H9 (cell line): ENCODE measurements at regions not wholly inside any gene's neighbourhood (a gene's known extent, or its start where the extent isn't known, plus 50 kb on each side); places are given as distances from the start of the nearest gene placed in this dataset.

ENCODE experiments used
- DNase-seq: peaks from one replicate; pipeline ENCODE4 v3.0.0-alpha.2; 2017
- H2AFZ ChIP-seq: one replicate; pipeline ENCODE4 v1.6.1; 2013; ENCODE audit warnings: mild to moderate bottlenecking, low read length, control low read depth, moderate library complexity
- H2AK5ac ChIP-seq: 2 replicates; pipeline ENCODE4 v1.6.1; 2013; ENCODE audit warnings: low read length, control low read depth, mixed read lengths; ENCODE audit not compliant: insufficient read length
- H2BK120ac ChIP-seq: one replicate; pipeline ENCODE4 v1.6.1; 2013; ENCODE audit warnings: low read depth, mild to moderate bottlenecking, low read length, control low read depth, inconsistent platforms; ENCODE audit not compliant: poor library complexity, severe bottlenecking
- H2BK12ac ChIP-seq: 2 replicates; pipeline ENCODE4 v1.6.1; 2013; ENCODE audit warnings: low read length, control low read depth, mixed read lengths, low read depth; ENCODE audit not compliant: insufficient read length
- H2BK15ac ChIP-seq: 2 replicates; pipeline ENCODE4 v1.6.1; 2013; ENCODE audit warnings: low read depth, low read length, control low read depth
- H2BK20ac ChIP-seq: one replicate; pipeline ENCODE4 v1.6.1; 2013; ENCODE audit warnings: low read depth, mild to moderate bottlenecking, low read length, control low read depth, inconsistent platforms; ENCODE audit not compliant: poor library complexity, severe bottlenecking
- H2BK5ac ChIP-seq: 2 replicates; pipeline ENCODE4 v1.6.1; 2013; ENCODE audit warnings: low read length, control low read depth, mixed read lengths; ENCODE audit not compliant: insufficient read length
- H3K14ac ChIP-seq: 2 replicates; pipeline ENCODE4 v1.6.1; 2013; ENCODE audit warnings: low read length, control low read depth; ENCODE audit not compliant: insufficient read depth
- H3K18ac ChIP-seq: 2 replicates; pipeline ENCODE4 v1.6.1; 2013; ENCODE audit warnings: low read depth, mild to moderate bottlenecking, mixed read lengths, low read length, control low read depth; ENCODE audit not compliant: insufficient read length
- H3K23ac ChIP-seq: 2 replicates; pipeline ENCODE4 v1.6.1; 2013; ENCODE audit warnings: low read length, control low read depth, mixed read lengths, low read depth; ENCODE audit not compliant: insufficient read length
- H3K23me2 ChIP-seq: 2 replicates; pipeline ENCODE4 v1.6.1; 2013; ENCODE audit warnings: low read depth, mild to moderate bottlenecking, mixed read lengths, low read length, control low read depth; ENCODE audit not compliant: insufficient read length, poor library complexity, severe bottlenecking
- H3K27ac ChIP-seq: 2 replicates; pipeline ENCODE4 v1.5.1; 2013; ENCODE audit warnings: low read length, control low read depth, mixed read lengths, low read depth; ENCODE audit not compliant: insufficient read length
- H3K27me3 ChIP-seq: 2 replicates; pipeline ENCODE4 v1.6.1; 2013; ENCODE audit warnings: low read length, control low read depth, inconsistent platforms; ENCODE audit not compliant: insufficient read depth
- H3K4ac ChIP-seq: 2 replicates; pipeline ENCODE4 v1.6.1; 2013; ENCODE audit warnings: low read depth, mild to moderate bottlenecking, control low read depth, inconsistent platforms, low read length, moderate library complexity
- H3K4me1 ChIP-seq: 2 replicates; pipeline ENCODE4 v1.6.1; 2013; ENCODE audit warnings: low read length, control low read depth, inconsistent platforms; ENCODE audit not compliant: insufficient read depth
- H3K4me2 ChIP-seq: 2 replicates; pipeline ENCODE4 v1.6.1; 2013; ENCODE audit warnings: low read length, control low read depth, mixed read lengths; ENCODE audit not compliant: insufficient read length, insufficient read depth
- H3K56ac ChIP-seq: 2 replicates; pipeline ENCODE4 v1.6.1; 2013; ENCODE audit warnings: low read depth, mild to moderate bottlenecking, mixed read lengths, low read length, control low read depth; ENCODE audit not compliant: insufficient read length
- H3K79me1 ChIP-seq: 2 replicates; pipeline ENCODE4 v1.6.1; 2013; ENCODE audit warnings: low read depth, mild to moderate bottlenecking, moderate library complexity, low read length, control low read depth, inconsistent platforms; ENCODE audit not compliant: insufficient read depth, poor library complexity, severe bottlenecking
- H3K79me2 ChIP-seq: 2 replicates; pipeline ENCODE4 v1.6.1; 2013; ENCODE audit warnings: low read length, control low read depth, inconsistent platforms; ENCODE audit not compliant: insufficient read depth
- H3K9ac ChIP-seq: 2 replicates; pipeline ENCODE4 v1.6.1; 2013; ENCODE audit warnings: low read length, control low read depth, mixed read lengths; ENCODE audit not compliant: insufficient read length; ENCODE audit errors: extremely low read depth
- H3K9me3 ChIP-seq: one replicate; pipeline ENCODE4 v1.6.1; 2013; ENCODE audit warnings: low read depth, low read length, inconsistent platforms; ENCODE audit not compliant: control insufficient read depth
- H3T11ph ChIP-seq: one replicate; pipeline ENCODE4 v1.6.1; 2013; ENCODE audit warnings: mild to moderate bottlenecking, low read length, control low read depth, inconsistent platforms
- H4K20me1 ChIP-seq: one replicate; pipeline ENCODE4 v1.6.1; 2013; ENCODE audit not compliant: control insufficient read depth, insufficient read length, insufficient read depth
- H4K5ac ChIP-seq: 2 replicates; pipeline ENCODE4 v1.6.1; 2013; ENCODE audit warnings: low read depth, mild to moderate bottlenecking, mixed read lengths, low read length, control low read depth; ENCODE audit not compliant: insufficient read length
- H4K8ac ChIP-seq: replicated peaks from 2 replicates; pipeline ENCODE4 v1.6.1; 2013; ENCODE audit warnings: low read length, control low read depth, mixed read lengths, low read depth; ENCODE audit not compliant: insufficient read length
- H4K91ac ChIP-seq: 2 replicates; pipeline ENCODE4 v1.6.1; 2013; ENCODE audit warnings: low read depth, mild to moderate bottlenecking, moderate library complexity, mixed read lengths, low read length, control low read depth; ENCODE audit not compliant: insufficient read length
- H3K27ac Mint-ChIP-seq, 3 experiments: 2 replicates in 2 of 3; 3 replicates in 1 of 3; pipeline ENCODE4 v1.8.0; 2020 to 2021; ENCODE audit warnings: mixed read lengths in 3 of 3, mild to moderate bottlenecking in 1 of 3, moderate library complexity in 1 of 3
- H3K27me3 Mint-ChIP-seq: 2 replicates; pipeline ENCODE4 v1.8.0; 2021; ENCODE audit warnings: low read depth, mild to moderate bottlenecking, moderate library complexity, mixed read lengths
- H3K36me3 Mint-ChIP-seq, 3 experiments: 2 replicates in 2 of 3; 3 replicates in 1 of 3; pipeline ENCODE4 v1.8.0; 2020 to 2021; ENCODE audit warnings: low read depth in 3 of 3, mixed read lengths in 3 of 3; ENCODE audit not compliant: insufficient read depth in 1 of 3
- H3K4me1 Mint-ChIP-seq, 2 experiments: 2 replicates each; pipeline ENCODE4 v1.8.0; 2020; ENCODE audit warnings: mixed read lengths in 2 of 2
- H3K4me3 Mint-ChIP-seq, 2 experiments: 2 replicates in 1 of 2; 3 replicates in 1 of 2; pipeline ENCODE4 v1.8.0; 2020 to 2021; ENCODE audit warnings: mild to moderate bottlenecking in 2 of 2, mixed read lengths in 2 of 2, moderate library complexity in 1 of 2
- H3K9me3 Mint-ChIP-seq, 2 experiments: 2 replicates in 1 of 2; 3 replicates in 1 of 2; pipeline ENCODE4 v1.8.0; 2020; ENCODE audit warnings: mild to moderate bottlenecking in 2 of 2, mixed read lengths in 2 of 2, moderate library complexity in 1 of 2
- CTCF ChIP-seq: fragments of 200-600 bp; sonication (generic); conservative IDR thresholded peaks from 3 replicates; pipeline ENCODE4 v1.8.0; 2021; ENCODE audit warnings: antibody characterized with exemption, mild to moderate bottlenecking
- WGBS: extraction: QIAGEN DNeasy Blood & Tissue Kit; methylation state at CpG from one replicate; pipeline ENCODE4 v1.1.7; 2013; ENCODE audit warnings: missing lambda C conversion rate, low lambda C conversion rate, mixed read lengths; ENCODE audit not compliant: insufficient read length; ENCODE audit errors: extremely low coverage; 5-methylcytosine and 5-hydroxymethylcytosine counted together

DNA sequence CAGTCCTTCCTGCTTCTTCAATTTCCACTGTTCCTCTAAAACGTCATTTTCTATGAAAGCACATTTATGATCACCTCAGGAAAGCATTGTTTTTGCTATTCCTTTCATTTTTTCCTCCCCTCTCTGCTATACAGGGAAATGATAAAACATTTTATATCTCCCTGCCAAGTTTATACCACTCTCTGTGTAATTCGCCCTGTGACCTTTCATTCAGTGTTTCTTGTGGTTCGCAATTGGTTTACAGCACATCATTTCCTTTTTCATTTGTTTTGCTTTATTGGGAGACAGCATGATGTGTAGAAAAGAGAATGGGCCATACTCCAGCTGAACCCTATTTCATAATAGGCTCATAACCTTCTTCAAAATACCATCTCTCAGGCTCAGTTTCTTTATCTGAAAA lies 99.9 kb upstream of the RAPGEF2 start:
- Histone ChIP-seq H3K79me1 (no peaks in the 10 kb centered on the region), H3K79me2 (no peaks in the 10 kb centered on the region), H3K4me1 (no peaks in the 10 kb centered on the region), H2BK12ac (no peak overlapping the region), H3K27ac (no peak overlapping the region), H2AFZ (no peak overlapping the region), H3K4ac (no peak overlapping the region), H4K5ac (no peak overlapping the region), H4K8ac (no peak overlapping the region), H2BK20ac (no peak overlapping the region), H3K27me3 (no peaks in the 10 kb centered on the region; the same call in 1 of the 2 replicates), H3K18ac (no peak overlapping the region), H3K23ac (no peak overlapping the region), H3K23me2 (no peaks in the 10 kb centered on the region), H3K14ac (no peak overlapping the region), H3K56ac (no peak overlapping the region), H2BK5ac (no peak overlapping the region), H2BK15ac (no peak overlapping the region), H3K4me2 (no peak overlapping the region), H3T11ph (no peak overlapping the region), H2AK5ac (no peak overlapping the region), H3K9me3 (no peaks in the 10 kb centered on the region), H4K91ac (no peak overlapping the region), H4K20me1 (no peaks in the 10 kb centered on the region), H3K9ac (no peak overlapping the region), H2BK120ac (no peak overlapping the region)
- Mint-ChIP-seq H3K27ac (no peak overlapping the region), H3K9me3 (no peaks in the 10 kb centered on the region), H3K27me3 (peaks cover 17% of the 10 kb centered on the region), H3K36me3 (no peaks in the 10 kb centered on the region), H3K4me1 (peaks cover 11 to 13% of the 10 kb centered on the region in 2 experiments), H3K4me3 (no peak overlapping the region)
- WGBS = no CpG with 5 or more reads among the region's 3 CpGs
- DNase-seq = no peak
- no peak for TF ChIP-seq CTCF
